Coronary artery (tissue), 2 donors: ENCODE measurements at regions not wholly inside any gene's neighbourhood (a gene's known extent, or its start where the extent isn't known, plus 50 kb on each side); places are given as distances from the start of the nearest gene placed in this dataset.
"Not testable (repeated sequence)": the region's sequence is repeated elsewhere in the genome, so short reads cannot be mapped to it uniquely, and the experiment has no call there.

ENCODE experiments used
- DNase-seq: peaks from one replicate; pipeline ENCODE4 v3.0.0-alpha.2; 2017; ENCODE audit warnings: low spot score
- H3K27ac ChIP-seq, 2 donors: fragments of 200-600 bp; sonication (generic); one replicate each; pipeline ENCODE4 v1.5.1; 2016 to 2019
- H3K4me3 ChIP-seq: fragments of 200-600 bp; sonication (generic); 2 replicates; pipeline ENCODE4 v1.5.1; 2016; ENCODE audit warnings: mild to moderate bottlenecking, moderate library complexity
- CTCF ChIP-seq: fragments of 200-600 bp; sonication (generic); IDR thresholded peaks from one replicate; pipeline ENCODE4 v1.5.1; 2019; ENCODE audit warnings: antibody characterized with exemption

- no peak for TF ChIP-seq CTCF
- no peak for DNase-seq
These were observed 171.6 kb downstream of the TMEM200A start for GRCh38 chr6:130537447-130537846.

GRCh38 chr6:130547723-130548122 lies 181.9 kb downstream of the TMEM200A start:
- no peak for DNase-seq
- H3K27ac ChIP-seq, result no peak overlapping the region

More at GRCh38 chr6:130537447-130537846, 171.6 kb downstream of the TMEM200A start:
- H3K27ac ChIP-seq, result no peak overlapping the region
- H3K4me3 ChIP-seq, result no peak overlapping the region

DNA sequence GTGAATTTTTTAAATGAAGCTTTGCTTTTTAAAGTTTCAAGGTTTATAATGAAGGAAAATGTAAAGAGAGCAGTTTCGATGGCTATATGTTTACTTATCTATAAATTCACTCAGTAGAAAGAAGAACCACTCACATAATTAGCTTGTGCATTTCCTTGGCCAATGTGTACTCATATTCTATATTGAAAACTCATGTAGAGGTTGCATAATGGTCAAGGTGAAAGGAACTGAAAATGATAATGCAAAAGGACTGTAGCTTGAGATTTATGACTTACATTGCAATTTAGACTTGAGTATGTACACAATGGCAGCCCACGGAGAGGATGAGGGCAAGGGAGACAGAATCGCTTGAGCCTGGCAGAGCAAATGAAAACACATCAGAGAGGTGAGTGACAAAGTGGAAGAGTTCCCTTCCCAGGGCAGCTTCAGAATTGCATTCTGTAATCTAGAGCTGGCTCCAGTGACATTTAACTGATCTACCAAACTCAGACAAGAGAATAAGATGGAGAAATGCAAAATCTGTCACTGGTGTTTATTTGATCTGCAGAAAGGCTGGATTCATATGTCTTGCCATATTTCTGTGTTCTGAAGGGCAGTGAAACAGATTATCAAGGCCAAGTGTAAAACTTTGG lies 191.8 kb downstream of the TMEM200A start:
- no peak overlapping the region for H3K27ac ChIP-seq
- no peak for DNase-seq
- H3K4me3 ChIP-seq, result no peak overlapping the region
- no peak for TF ChIP-seq CTCF

More at GRCh38 chr6:130547723-130548122, 181.9 kb downstream of the TMEM200A start:
- no peak overlapping the region for H3K4me3 ChIP-seq
- no peak for TF ChIP-seq CTCF

DNA sequence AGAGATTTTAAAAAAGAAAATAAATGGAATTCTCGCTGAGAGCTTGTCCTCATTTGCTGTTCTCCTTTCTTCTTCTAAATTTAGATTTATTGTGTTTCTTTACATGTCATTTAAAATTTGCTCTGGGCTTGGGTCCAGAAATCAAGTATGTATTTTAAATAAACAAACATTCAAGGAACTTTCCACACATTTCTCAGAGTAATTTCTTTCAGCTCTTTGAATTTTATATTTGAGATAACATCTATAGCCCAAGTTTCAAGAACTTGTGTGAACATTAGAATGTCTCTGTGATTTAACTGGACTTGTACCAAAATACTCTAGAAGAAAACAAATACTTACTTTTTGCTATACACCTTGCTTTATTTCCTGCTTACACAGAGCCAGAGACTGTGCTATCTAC lies 192.3 kb downstream of the TMEM200A start:
- Histone ChIP-seq H3K4me3 (no peak overlapping the region), H3K27ac (no peak overlapping the region)
- DNase-seq, result no peak
- no peak for TF ChIP-seq CTCF

- Histone ChIP-seq H3K27ac (no peak overlapping the region), H3K4me3 (no peak overlapping the region)
- TF ChIP-seq CTCF, result no peak
- DNase-seq, result no peak
These were observed 193.3 kb downstream of the TMEM200A start for GRCh38 chr6:130559166-130559565.

- Histone ChIP-seq H3K4me3 (no peak overlapping the region), H3K27ac (no peak overlapping the region)
- no peak for TF ChIP-seq CTCF
- DNase-seq, result no peak
These were observed 194.4 kb downstream of the TMEM200A start for GRCh38 chr6:130560231-130560630.

DNA sequence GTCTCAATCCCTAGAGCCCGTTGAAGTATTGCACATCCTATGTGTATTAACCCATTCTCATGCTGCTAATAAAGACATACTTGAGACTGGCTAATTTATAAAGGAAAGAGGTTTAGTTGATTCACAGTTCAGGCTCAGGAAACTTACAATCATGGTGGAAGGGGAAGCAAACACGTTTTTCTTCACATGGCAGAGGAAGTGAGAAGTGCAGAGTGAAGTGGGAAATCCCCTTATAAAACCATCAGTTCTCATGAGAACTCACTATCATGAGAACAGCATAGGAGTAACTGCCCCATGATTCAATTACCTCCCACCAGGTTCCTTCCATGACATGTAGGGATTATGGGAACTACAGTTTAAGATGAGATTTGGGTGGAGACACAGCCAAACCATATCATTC lies 195.3 kb downstream of the TMEM200A start:
- not testable (repeated sequence) for DNase-seq, H3K4me3 ChIP-seq, H3K27ac ChIP-seq
